HCT116 (cell line): ENCODE measurements at regions not wholly inside any gene's neighbourhood (a gene's known extent, or its start where the extent isn't known, plus 50 kb on each side); places are given as distances from the start of the nearest gene placed in this dataset.

Experiments
- ATAC-seq: fragments of 200-7000 bp; cut with Tn5 transposase; 2 replicates; pipeline ENCODE4 v1.9.1; 2020; ENCODE audit warnings: mild to moderate bottlenecking, moderate library complexity
- BruUV-seq: library from RNA; stranded (reverse); fragments of 400-500 nt; replicated peaks from 2 replicates; lab custom pipeline; 2021; lab: Mats Ljungman, UMichigan
- CTCF ChIA-PET: fragments of 300-600 bp; sonication (Branson Sonifier 250); formaldehyde crosslinking; loops from one replicate; lab custom pipeline; 2021; ENCODE audit warnings: antibody characterized with exemption; lab: Charles Lee
- POLR2A ChIA-PET: fragments of 300-600, 350-600 bp; sonication (Branson Sonifier 250); formaldehyde crosslinking; loops from one replicate; lab custom pipeline; 2021; ENCODE audit warnings: antibody characterized with exemption; lab: Charles Lee
- RAD21 ChIA-PET, 2 experiments: fragments of 300-600 bp; sonication (Branson Sonifier 250); formaldehyde crosslinking; loops; one replicate each; lab custom pipeline; 2023; ENCODE audit warnings: low total read pairs in 2 of 2; ENCODE audit not compliant: uncharacterized antibody in 2 of 2, unreplicated experiment in 2 of 2, low non-redundant PET in 1 of 2; lab: Charles Lee
- DNase-seq: peaks from one replicate; pipeline ENCODE4 v3.0.0-alpha.2; 2010; ENCODE audit warnings: low read depth, low spot score
- H2AFZ ChIP-seq: fragments of 200-600 bp; shearing (Covaris generic), sonication (generic); 2 replicates; pipeline ENCODE4 v1.6.1; 2017; ENCODE audit warnings: low read depth, mixed run types, mixed read lengths, antibody characterized with exemption, low read length; ENCODE audit not compliant: poor library complexity, severe bottlenecking
- H3K27ac ChIP-seq: 2 replicates; pipeline ENCODE4 v1.5.1; 2012; ENCODE audit warnings: low read depth, low read length
- H3K27me3 ChIP-seq: fragments of 200-600 bp; sonication (generic); 2 replicates; pipeline ENCODE4 v1.6.1; 2016; ENCODE audit warnings: mixed run types, low read length, mixed read lengths; ENCODE audit not compliant: insufficient read depth
- H3K36me3 ChIP-seq, 2 experiments: fragments of 200-500 bp in 1 of 2; fragments of 200-600 bp in 1 of 2; sonication (Bioruptor generic) in 1 of 2; sonication (generic) in 1 of 2; 2 replicates each; pipeline versions ENCODE4 v1.5.1 to v1.6.1; 2014 to 2016; ENCODE audit warnings: low read length in 2 of 2, inconsistent platforms in 1 of 2, mixed read lengths in 1 of 2, mixed run types in 1 of 2; ENCODE audit not compliant: insufficient read depth in 2 of 2, control insufficient read depth in 1 of 2
- H3K4me1 ChIP-seq, 2 experiments: fragments of 200-600 bp in 1 of 2; sonication (generic) in 1 of 2; 2 replicates each; pipeline versions ENCODE4 v1.5.1 to v1.6.1; 2012 to 2017; ENCODE audit warnings: low read length in 2 of 2, inconsistent platforms in 1 of 2, mild to moderate bottlenecking in 1 of 2, mixed read lengths in 1 of 2, mixed run types in 1 of 2, moderate library complexity in 1 of 2; ENCODE audit not compliant: insufficient read depth in 2 of 2, control insufficient read depth in 1 of 2
- H3K4me2 ChIP-seq: fragments of 200-600 bp; sonication (generic); 2 replicates; pipeline ENCODE4 v1.6.1; 2017; ENCODE audit warnings: mixed run types, low read length, mixed read lengths
- H3K4me3 ChIP-seq, 2 experiments: fragments of 200-600 bp in 1 of 2; sonication (generic) in 1 of 2; replicated peaks in 1 of 2; 2 replicates each; pipeline ENCODE4 v1.5.1; 2011 to 2016; ENCODE audit warnings: low read length in 2 of 2, control low read depth in 1 of 2, low read depth in 1 of 2, mild to moderate bottlenecking in 1 of 2, mixed read lengths in 1 of 2, mixed run types in 1 of 2
- H3K79me2 ChIP-seq: fragments of 200-600 bp; sonication (generic); 2 replicates; pipeline ENCODE4 v1.6.1; 2017; ENCODE audit warnings: mild to moderate bottlenecking, mixed run types, low read length, moderate library complexity, mixed read lengths; ENCODE audit not compliant: insufficient read depth
- H3K9ac ChIP-seq: fragments of 200-600 bp; sonication (generic); 2 replicates; pipeline ENCODE4 v1.6.1; 2016; ENCODE audit warnings: low read length, mixed read lengths
- H3K9me2 ChIP-seq: fragments of 200-600 bp; sonication (generic), shearing (Covaris generic); 2 replicates; pipeline ENCODE4 v1.6.1; 2017; ENCODE audit warnings: mixed run types, mild to moderate bottlenecking, moderate library complexity; ENCODE audit not compliant: insufficient read depth
- H3K9me3 ChIP-seq, 2 experiments: fragments of 200-500 bp in 1 of 2; fragments of 200-600 bp in 1 of 2; sonication (Bioruptor generic) in 1 of 2; sonication (generic) in 1 of 2; 2 replicates each; pipeline ENCODE4 v1.6.1; 2014 to 2017; ENCODE audit warnings: low read length in 2 of 2, mixed read lengths in 2 of 2, inconsistent platforms in 1 of 2, low read depth in 1 of 2, mild to moderate bottlenecking in 1 of 2, mixed run types in 1 of 2, moderate library complexity in 1 of 2; ENCODE audit not compliant: control insufficient read depth in 1 of 2, insufficient read depth in 1 of 2
- H4K20me1 ChIP-seq: fragments of 200-600 bp; sonication (generic), shearing (Covaris generic); 2 replicates; pipeline ENCODE4 v1.6.1; 2017; ENCODE audit warnings: mixed run types, mild to moderate bottlenecking, moderate library complexity; ENCODE audit not compliant: insufficient read depth
- ATF3 ChIP-seq: IDR thresholded peaks from 2 replicates; pipeline ENCODE4 v1.6.1; 2012
- CBX3 ChIP-seq: IDR thresholded peaks from 2 replicates; pipeline ENCODE4 v1.6.1; 2012; ENCODE audit warnings: low read depth
- EGR1 ChIP-seq: IDR thresholded peaks from 2 replicates; pipeline ENCODE4 v1.6.1; 2012; ENCODE audit warnings: low read depth
- EZH2 ChIP-seq: fragments of 200-600 bp; sonication (generic); IDR thresholded peaks from 2 replicates; pipeline ENCODE4 v1.6.1; 2017; ENCODE audit warnings: antibody characterized with exemption, mixed run types
- EZH2phosphoT487 ChIP-seq: fragments of 200-600 bp; IDR thresholded peaks from 2 replicates; pipeline ENCODE4 v1.6.1; 2018; ENCODE audit warnings: antibody characterized with exemption, borderline replicate concordance
- JUND ChIP-seq: IDR thresholded peaks from 2 replicates; pipeline ENCODE4 v1.6.1; 2012
- POLR2AphosphoS5 ChIP-seq: IDR thresholded peaks from 2 replicates; pipeline ENCODE4 v1.6.1; 2011; ENCODE audit warnings: mild to moderate bottlenecking, low read depth, low read length, moderate library complexity
- SP1 ChIP-seq: IDR thresholded peaks from 2 replicates; pipeline ENCODE4 v1.6.1; 2012; ENCODE audit warnings: low read depth
- SRF ChIP-seq: IDR thresholded peaks from 2 replicates; pipeline ENCODE4 v1.6.1; 2012; ENCODE audit warnings: low read depth
- TCF7L2 ChIP-seq: IDR thresholded peaks from 2 replicates; pipeline ENCODE4 v1.7.0; 2011; ENCODE audit warnings: borderline replicate concordance, inconsistent platforms; ENCODE audit not compliant: insufficient read depth, insufficient read length; ENCODE audit errors: extremely low read depth
- YY1 ChIP-seq: IDR thresholded peaks from 2 replicates; pipeline ENCODE4 v1.6.1; 2011; ENCODE audit warnings: low read length, low read depth, moderate library complexity, mild to moderate bottlenecking; ENCODE audit not compliant: insufficient replicate concordance; ENCODE audit errors: extremely low read depth
- ZBTB33 ChIP-seq: IDR thresholded peaks from 2 replicates; pipeline ENCODE4 v1.6.1; 2011; ENCODE audit warnings: mild to moderate bottlenecking, low read length, moderate library complexity; ENCODE audit not compliant: insufficient replicate concordance; ENCODE audit errors: extremely low read depth
- intact Hi-C: fragments of 100-400 bp; cut with micrococcal nuclease; formaldehyde crosslinking; loops from 2 replicates; pipeline ENCODE4 v1.10.0; 2022
- TF ChIP-seq, protein P1 (sequence below), 3 experiments: fragments of 200-600 bp in 1 of 3; sonication (generic) in 1 of 3; IDR thresholded peaks in 2 of 3; conservative IDR thresholded peaks in 1 of 3; 2 replicates each; pipeline ENCODE4 v1.5.1; 2012 to 2017; ENCODE audit warnings: low read depth in 2 of 3, low read length in 2 of 3, antibody characterized with exemption in 1 of 3, borderline replicate concordance in 1 of 3, control low read depth in 1 of 3, mild to moderate bottlenecking in 1 of 3, mixed read lengths in 1 of 3, mixed run types in 1 of 3, moderate library complexity in 1 of 3; ENCODE audit not compliant: insufficient read depth in 1 of 3

DNA sequence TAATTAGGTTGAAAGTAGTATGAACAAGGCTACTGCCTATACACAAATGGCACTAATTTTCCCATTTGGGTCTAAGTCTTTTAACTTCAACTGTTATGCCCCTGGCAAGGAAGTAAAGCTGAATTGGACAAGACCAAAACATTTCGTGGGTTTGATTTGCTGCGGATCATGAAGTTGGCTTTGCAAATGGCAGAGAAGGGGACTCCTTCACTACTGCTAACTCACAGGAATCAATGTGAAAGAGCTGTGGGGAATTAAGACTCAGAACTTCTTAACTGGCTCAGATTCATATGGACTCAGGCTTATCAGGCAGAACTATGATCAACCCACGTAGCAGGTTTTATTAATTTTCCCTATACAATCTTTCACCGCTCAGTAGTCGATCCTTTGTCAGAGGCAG lies 73.8 kb upstream of the IFNE start:
- peak overlapping the region; percentile 73 for H3K4me2 ChIP-seq
- POLR2A ChIA-PET, result interaction anchor here (0.7 to 3.6 kb wide), 4 partner anchors 26 to 128 kb away, joined by 3 to 31 read pairs (median 4); no protein-coding TSS in a partner anchor

GRCh38 chr9:21556581-21557427 lies 74.7 kb upstream of the IFNE start:
- H3K9ac ChIP-seq, result peak overlapping the region; percentile 82
- H3K4me2 ChIP-seq, result peak overlapping the region; percentile 73
- peak overlapping the region; percentile 99 for H3K27ac ChIP-seq

More for the DNA sequence above, 73.8 kb upstream of the IFNE start:
- Histone ChIP-seq H3K27ac (peak overlapping the region; percentile 99), H3K36me3 (peaks cover 13 to 52% of the 10 kb centered on the region in 2 experiments; a peak in 3 of 4 replicates), H3K4me3 (peak overlapping the region; percentile 65 to 72), H3K9ac (peak overlapping the region; percentile 82), H3K79me2 (peaks cover 99% of the 10 kb centered on the region), H3K9me2 (no peaks in the 10 kb centered on the region), H4K20me1 (peaks cover 22% of the 10 kb centered on the region; the same call in 1 of the 2 replicates), H3K9me3 (no peaks in the 10 kb centered on the region), H3K27me3 (no peaks in the 10 kb centered on the region), H3K4me1 (peaks cover 60 to 85% of the 10 kb centered on the region in 2 experiments), H2AFZ (no peak overlapping the region)
- ChIA-PET CTCF (no interaction called here), RAD21 (no interaction called here)
- no peak for DNase-seq
- no peak for TF ChIP-seq EGR1
- TF ChIP-seq POLR2AphosphoS5, result peak; percentile 64; the same call in 1 of the 2 replicates
- no peak for ATAC-seq
- no TSS peak for BruUV-seq
- intact Hi-C loops, result no loop called here

More at GRCh38 chr9:21556581-21557427, 74.7 kb upstream of the IFNE start:
- RAD21 ChIA-PET, result no interaction called here
- peaks cover 59 to 85% of the 10 kb centered on the region in 2 experiments for H3K4me1 ChIP-seq
- no peak for ATAC-seq
- POLR2A ChIA-PET, result interaction anchor here (0.7 to 3.9 kb wide), 11 partner anchors 11 to 232 kb away, joined by 3 to 64 read pairs (median 5); no protein-coding TSS in a partner anchor
- TF ChIP-seq EZH2phosphoT487 (no peak), EGR1 (no peak), ZBTB33 (no peak), TCF7L2 (no peak), CBX3 (no peak), YY1 (no peak), JUND (no peak), ATF3 (no peak), EZH2 (no peak), SRF (no peak), SP1 (no peak), POLR2AphosphoS5 (no peak; the same call in 1 of the 2 replicates)
- TF ChIP-seq, protein P1, sequence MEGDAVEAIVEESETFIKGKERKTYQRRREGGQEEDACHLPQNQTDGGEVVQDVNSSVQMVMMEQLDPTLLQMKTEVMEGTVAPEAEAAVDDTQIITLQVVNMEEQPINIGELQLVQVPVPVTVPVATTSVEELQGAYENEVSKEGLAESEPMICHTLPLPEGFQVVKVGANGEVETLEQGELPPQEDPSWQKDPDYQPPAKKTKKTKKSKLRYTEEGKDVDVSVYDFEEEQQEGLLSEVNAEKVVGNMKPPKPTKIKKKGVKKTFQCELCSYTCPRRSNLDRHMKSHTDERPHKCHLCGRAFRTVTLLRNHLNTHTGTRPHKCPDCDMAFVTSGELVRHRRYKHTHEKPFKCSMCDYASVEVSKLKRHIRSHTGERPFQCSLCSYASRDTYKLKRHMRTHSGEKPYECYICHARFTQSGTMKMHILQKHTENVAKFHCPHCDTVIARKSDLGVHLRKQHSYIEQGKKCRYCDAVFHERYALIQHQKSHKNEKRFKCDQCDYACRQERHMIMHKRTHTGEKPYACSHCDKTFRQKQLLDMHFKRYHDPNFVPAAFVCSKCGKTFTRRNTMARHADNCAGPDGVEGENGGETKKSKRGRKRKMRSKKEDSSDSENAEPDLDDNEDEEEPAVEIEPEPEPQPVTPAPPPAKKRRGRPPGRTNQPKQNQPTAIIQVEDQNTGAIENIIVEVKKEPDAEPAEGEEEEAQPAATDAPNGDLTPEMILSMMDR (IDR thresholded peaks at IDR 0.05 in 2 of 3, conservative IDR thresholded peaks at IDR 0.05 in 1 of 3; ENCODE audit: borderline replicate concordance in 1 of 3, insufficient read depth in 1 of 3, low read depth in 2 of 3, low read length in 2 of 3), result no peak
- peaks cover 13 to 44% of the 10 kb centered on the region in 2 experiments; a peak in 3 of 4 replicates for H3K36me3 ChIP-seq
- H2AFZ ChIP-seq, result no peak overlapping the region
- intact Hi-C loops, result no loop called here
- BruUV-seq, result no TSS peak
- no peaks in the 10 kb centered on the region for H3K27me3 ChIP-seq
- peaks cover 99% of the 10 kb centered on the region for H3K79me2 ChIP-seq
- no peaks in the 10 kb centered on the region for H3K9me2 ChIP-seq
- DNase-seq, result no peak
- H4K20me1 ChIP-seq, result peaks cover 17% of the 10 kb centered on the region; the same call in 1 of the 2 replicates
- peak overlapping the region; percentile 65 to 72 for H3K4me3 ChIP-seq
- H3K9me3 ChIP-seq, result no peaks in the 10 kb centered on the region
- CTCF ChIA-PET, result interaction anchor here (1.3 kb wide), 1 partner anchor 232 kb away, joined by 3 read pairs; no protein-coding TSS in a partner anchor
